Skeletal muscle tissue (tissue), 3 donors: ENCODE measurements at regions not wholly inside any gene's neighbourhood (a gene's known extent, or its start where the extent isn't known, plus 50 kb on each side); places are given as distances from the start of the nearest gene placed in this dataset.

Source experiments
- H3K27ac ChIP-seq: one replicate; pipeline ENCODE4 v1.7.0; 2013; ENCODE audit warnings: mild to moderate bottlenecking, low read depth, low read length, inconsistent platforms
- H3K27me3 ChIP-seq, 3 donors: one replicate each; pipeline ENCODE4 v1.7.0; 2013; ENCODE audit warnings: low read length in 3 of 3; ENCODE audit not compliant: control insufficient read depth in 3 of 3, insufficient read depth in 3 of 3
- H3K36me3 ChIP-seq, 3 donors: one replicate each; pipeline ENCODE4 v1.7.0; 2013; ENCODE audit warnings: low read length in 3 of 3; ENCODE audit not compliant: control insufficient read depth in 3 of 3, insufficient read depth in 3 of 3
- H3K4me1 ChIP-seq, 3 donors: one replicate each; pipeline ENCODE4 v1.7.0; 2013; ENCODE audit warnings: low read length in 3 of 3, mild to moderate bottlenecking in 3 of 3; ENCODE audit not compliant: control insufficient read depth in 3 of 3, insufficient read depth in 3 of 3
- H3K4me3 ChIP-seq, 3 donors: one replicate each; pipeline ENCODE4 v1.7.0; 2013; ENCODE audit warnings: low read length in 3 of 3
- H3K9ac ChIP-seq, 3 donors: one replicate each; pipeline ENCODE4 v1.7.0; 2013; ENCODE audit warnings: low read length in 3 of 3, mild to moderate bottlenecking in 3 of 3, moderate library complexity in 2 of 3, low read depth in 1 of 3
- H3K9me3 ChIP-seq, 3 donors: one replicate each; pipeline ENCODE4 v1.7.0; 2013; ENCODE audit warnings: low read length in 3 of 3; ENCODE audit not compliant: control insufficient read depth in 3 of 3
- donor health status: Osteomylitis.

DNA sequence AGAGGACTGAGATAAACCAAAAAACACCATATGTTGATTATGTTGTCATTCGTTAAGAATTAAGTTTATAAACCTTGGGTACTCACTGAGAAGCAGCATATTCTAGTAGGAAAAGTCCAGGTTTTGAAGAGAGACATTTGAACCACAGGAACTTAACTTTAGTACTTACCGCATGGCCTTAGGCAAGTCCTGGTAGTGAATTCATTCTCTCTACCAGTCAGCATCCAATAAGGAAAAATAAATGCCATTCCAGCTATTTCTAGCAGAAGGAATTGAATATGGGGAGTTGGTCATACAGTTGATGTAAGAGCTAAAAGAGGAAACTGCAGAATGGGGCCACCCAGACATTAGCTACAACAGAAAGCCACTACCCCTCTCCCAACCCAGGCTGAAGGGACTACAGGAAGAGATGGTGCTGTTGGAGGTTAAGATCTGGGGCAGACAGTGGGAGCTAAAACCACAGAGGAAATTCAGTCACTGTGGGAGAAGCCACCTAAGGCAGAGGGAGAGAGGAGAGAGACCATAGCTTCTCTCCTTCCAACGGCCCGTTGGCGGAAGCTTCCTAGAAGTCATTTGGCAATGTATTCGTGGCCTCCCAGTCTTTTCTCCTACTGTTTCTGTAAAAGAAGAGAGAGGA, 133.8 kb upstream of the RARB start:
- no peaks in the 10 kb centered on the region for H3K36me3 ChIP-seq

DNA sequence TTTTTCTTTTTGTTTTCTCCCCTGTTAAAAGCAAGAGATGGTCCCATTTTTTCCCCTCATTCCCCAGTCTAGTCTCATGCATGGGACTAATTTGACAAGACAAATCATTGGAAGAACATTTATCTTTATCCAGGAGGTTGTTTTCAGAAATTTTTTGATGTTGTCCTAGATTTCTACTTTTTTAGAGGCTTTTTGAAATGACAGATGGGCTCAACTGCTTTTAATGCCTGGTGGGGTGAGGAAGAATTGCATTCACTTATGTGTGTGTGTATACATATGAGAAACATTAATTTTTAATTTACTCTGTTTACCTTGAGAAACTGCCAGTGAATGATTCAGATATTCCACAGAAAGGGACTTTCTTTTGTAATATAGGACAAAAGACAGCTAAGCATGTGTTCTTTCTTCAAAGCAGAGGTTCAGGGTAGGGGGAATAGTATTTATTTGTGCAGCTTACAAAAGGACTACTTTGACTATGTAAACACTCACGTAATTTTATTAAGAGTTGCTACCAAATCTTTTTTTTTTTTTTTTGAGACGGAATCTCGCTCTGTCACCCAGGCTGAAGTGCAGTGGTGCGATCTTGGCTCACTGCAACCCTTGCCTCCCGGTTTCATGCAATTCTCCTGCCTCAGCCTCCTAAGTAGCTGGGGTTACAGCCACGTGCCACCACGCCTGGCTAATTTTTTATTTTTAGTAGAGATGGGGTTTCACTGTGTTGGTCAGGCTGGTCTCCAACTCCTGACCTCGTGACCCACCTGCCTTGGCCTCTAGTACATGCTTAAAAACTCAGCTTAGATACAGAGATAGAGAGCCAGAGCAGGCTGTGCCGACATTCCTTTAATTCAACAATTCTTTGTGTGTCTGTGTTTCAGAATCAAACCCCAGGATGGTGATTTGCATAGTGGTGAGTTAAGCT, 130.1 kb upstream of the RARB start:
- H3K27ac ChIP-seq: no peak overlapping the region
- H3K9me3 ChIP-seq: no peaks in the 10 kb centered on the region
- no peak overlapping the region for H3K4me3 ChIP-seq
- H3K27me3 ChIP-seq: no peaks in the 10 kb centered on the region
- no peaks in the 10 kb centered on the region for H3K4me1 ChIP-seq
- no peaks in the 10 kb centered on the region for H3K36me3 ChIP-seq
- H3K9ac ChIP-seq: no peak overlapping the region

More for the DNA sequence above, 133.8 kb upstream of the RARB start:
- Histone ChIP-seq H3K27ac (no peak overlapping the region), H3K4me3 (no peak overlapping the region), H3K4me1 (no peaks in the 10 kb centered on the region), H3K9me3 (no peaks in the 10 kb centered on the region), H3K27me3 (no peaks in the 10 kb centered on the region), H3K9ac (no peak overlapping the region)

DNA sequence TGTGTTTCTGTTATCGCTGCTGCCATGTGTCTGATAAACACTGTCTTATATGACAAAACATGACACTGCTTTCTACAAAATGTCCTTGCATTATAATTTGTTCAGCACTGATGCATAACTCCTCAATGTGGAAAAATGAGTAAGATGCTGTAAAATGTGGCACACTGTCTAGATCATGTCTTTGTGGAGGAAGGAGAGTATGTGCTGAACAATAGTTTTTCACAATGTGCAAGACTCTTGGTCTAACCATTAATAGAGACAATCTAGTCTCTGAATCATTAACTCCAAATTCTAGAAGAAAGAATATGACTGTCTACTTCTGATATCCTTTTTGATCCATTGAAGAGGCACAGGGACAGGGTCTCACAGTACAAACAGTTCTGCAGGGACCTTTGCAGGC, 127.9 kb upstream of the RARB start:
- H3K36me3 ChIP-seq: no peaks in the 10 kb centered on the region
- no peaks in the 10 kb centered on the region for H3K27me3 ChIP-seq
- H3K4me3 ChIP-seq: no peak overlapping the region
- H3K4me1 ChIP-seq: no peaks in the 10 kb centered on the region
- H3K27ac ChIP-seq: no peak overlapping the region
- H3K9ac ChIP-seq: no peak overlapping the region
- no peaks in the 10 kb centered on the region for H3K9me3 ChIP-seq

GRCh38 chr3:25304916-25305315, 123.1 kb upstream of the RARB start:
- Histone ChIP-seq H3K36me3 (no peaks in the 10 kb centered on the region), H3K27ac (no peak overlapping the region), H3K4me1 (no peaks in the 10 kb centered on the region), H3K9me3 (no peaks in the 10 kb centered on the region), H3K4me3 (no peak overlapping the region), H3K27me3 (no peaks in the 10 kb centered on the region), H3K9ac (no peak overlapping the region)

DNA sequence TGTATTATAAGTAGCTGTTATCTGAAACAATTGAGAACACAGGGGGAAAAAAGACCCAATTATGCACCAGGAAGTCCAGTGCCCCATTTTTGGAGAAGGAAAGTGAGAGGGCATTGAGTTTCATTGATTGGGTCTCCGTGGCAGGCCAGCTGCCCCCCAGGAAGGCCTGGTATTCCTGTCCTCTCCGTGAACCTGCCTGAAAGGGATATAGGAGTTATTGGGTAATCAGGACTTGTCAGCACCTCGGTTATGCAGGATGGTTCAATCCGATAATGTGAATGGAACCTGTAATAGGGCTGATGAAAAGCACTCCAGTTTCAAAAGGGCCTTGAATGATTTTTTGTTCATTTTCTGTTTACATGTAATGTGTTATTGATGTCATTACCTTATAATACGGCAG, 122.0 kb upstream of the RARB start:
- H3K36me3 ChIP-seq: no peaks in the 10 kb centered on the region
- H3K27ac ChIP-seq: no peak overlapping the region
- no peaks in the 10 kb centered on the region for H3K9me3 ChIP-seq
- H3K27me3 ChIP-seq: no peaks in the 10 kb centered on the region
- H3K9ac ChIP-seq: no peak overlapping the region
- H3K4me1 ChIP-seq: no peaks in the 10 kb centered on the region
- no peak overlapping the region for H3K4me3 ChIP-seq

- Histone ChIP-seq H3K9me3 (no peaks in the 10 kb centered on the region), H3K27ac (no peak overlapping the region), H3K4me3 (no peak overlapping the region), H3K36me3 (no peaks in the 10 kb centered on the region), H3K9ac (no peak overlapping the region), H3K27me3 (no peaks in the 10 kb centered on the region), H3K4me1 (no peaks in the 10 kb centered on the region)
Measured at GRCh38 chr3:25306705-25307104, 121.4 kb upstream of the RARB start.

DNA sequence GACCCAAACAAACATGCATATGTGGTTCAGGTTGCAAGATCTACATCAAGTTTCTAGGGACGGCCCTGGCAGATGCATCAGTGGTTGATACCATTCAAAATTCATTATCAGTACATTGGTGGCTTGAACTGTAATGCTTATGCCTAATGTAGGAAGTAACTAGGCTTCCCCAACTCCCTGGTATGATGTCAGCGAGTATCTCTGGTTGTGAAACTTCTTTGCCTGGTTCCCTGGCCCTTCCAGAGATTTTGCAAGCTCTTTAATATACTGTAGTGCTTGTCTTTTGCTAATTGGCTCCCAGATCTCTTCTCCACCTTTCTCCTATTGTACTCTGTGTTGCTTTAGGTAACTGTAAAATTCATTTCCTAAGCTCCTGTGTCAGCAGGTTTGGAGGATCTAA, 114.8 kb upstream of the RARB start:
- no peak overlapping the region for H3K9ac ChIP-seq
- no peak overlapping the region for H3K4me3 ChIP-seq
- H3K36me3 ChIP-seq: no peaks in the 10 kb centered on the region
- H3K27ac ChIP-seq: no peak overlapping the region
- no peaks in the 10 kb centered on the region for H3K9me3 ChIP-seq
- H3K27me3 ChIP-seq: no peaks in the 10 kb centered on the region
- H3K4me1 ChIP-seq: no peaks in the 10 kb centered on the region

GRCh38 chr3:25324954-25325655, 103.0 kb upstream of the RARB start:
- H3K27ac ChIP-seq: no peak overlapping the region

GRCh38 chr3:25335356-25335755, 92.7 kb upstream of the RARB start:
- Histone ChIP-seq H3K27me3 (no peaks in the 10 kb centered on the region), H3K27ac (no peak overlapping the region), H3K9ac (no peak overlapping the region), H3K36me3 (no peaks in the 10 kb centered on the region), H3K4me3 (no peak overlapping the region), H3K9me3 (no peaks in the 10 kb centered on the region), H3K4me1 (no peaks in the 10 kb centered on the region)

More at GRCh38 chr3:25324954-25325655, 103.0 kb upstream of the RARB start:
- Histone ChIP-seq H3K27me3 (no peaks in the 10 kb centered on the region), H3K36me3 (no peaks in the 10 kb centered on the region), H3K4me1 (no peaks in the 10 kb centered on the region), H3K9me3 (no peaks in the 10 kb centered on the region), H3K4me3 (no peak overlapping the region), H3K9ac (no peak overlapping the region)
